Spleen (tissue), 7 donors: ENCODE measurements at regions not wholly inside any gene's neighbourhood (a gene's known extent, or its start where the extent isn't known, plus 50 kb on each side); places are given as distances from the start of the nearest gene placed in this dataset.

ENCODE experiments used
- CTCF ChIP-seq, 11 experiments: fragments of 200-600 bp in 7 of 11; fragments of 450-650 bp in 4 of 11; sonication (generic) in 4 of 11; IDR thresholded peaks in 8 of 11; conservative IDR thresholded peaks in 3 of 11; 1 replicate in 7 of 11; 2 replicates in 4 of 11; pipeline versions ENCODE4 v1.4.0 to v1.8.0; 2016 to 2021; ENCODE audit warnings: antibody characterized with exemption in 11 of 11, inconsistent platforms in 4 of 11, mild to moderate bottlenecking in 1 of 11
- POLR2AphosphoS5 ChIP-seq, 3 donors: sonication (generic); formaldehyde crosslinking; IDR thresholded peaks; one replicate each; pipeline ENCODE4 v1.5.1; 2017; ENCODE audit warnings: antibody characterized with exemption in 3 of 3
- donor health status: DM: no; HTN: no; CAD: no; lungs with moderate emphysema.
- donor health status: DM: no; HTN: no; CAD: no.
- donor health status: DM: no; HTN: no; CAD: no.

- no peak for TF ChIP-seq CTCF (IDR thresholded peaks at IDR 0.05 in 8 of 11, conservative IDR thresholded peaks at IDR 0.05 in 3 of 11)
- TF ChIP-seq POLR2AphosphoS5 (IDR thresholded peaks at IDR 0.05), result no peak
These were observed 713.5 kb downstream of the RFPL4B start for GRCh38 chr6:113060664-113061063.
